HG02571 (cell line): ENCODE measurements at regions not wholly inside any gene's neighbourhood (a gene's known extent, or its start where the extent isn't known, plus 50 kb on each side); places are given as distances from the start of the nearest gene placed in this dataset.

Source experiments
- ATAC-seq: cut with Tn5 transposase; IDR thresholded peaks from one replicate; pipeline ENCODE4 v1.9.1; 2021; ENCODE audit warnings: mild to moderate bottlenecking, moderate library complexity; ENCODE audit not compliant: unreplicated experiment

DNA sequence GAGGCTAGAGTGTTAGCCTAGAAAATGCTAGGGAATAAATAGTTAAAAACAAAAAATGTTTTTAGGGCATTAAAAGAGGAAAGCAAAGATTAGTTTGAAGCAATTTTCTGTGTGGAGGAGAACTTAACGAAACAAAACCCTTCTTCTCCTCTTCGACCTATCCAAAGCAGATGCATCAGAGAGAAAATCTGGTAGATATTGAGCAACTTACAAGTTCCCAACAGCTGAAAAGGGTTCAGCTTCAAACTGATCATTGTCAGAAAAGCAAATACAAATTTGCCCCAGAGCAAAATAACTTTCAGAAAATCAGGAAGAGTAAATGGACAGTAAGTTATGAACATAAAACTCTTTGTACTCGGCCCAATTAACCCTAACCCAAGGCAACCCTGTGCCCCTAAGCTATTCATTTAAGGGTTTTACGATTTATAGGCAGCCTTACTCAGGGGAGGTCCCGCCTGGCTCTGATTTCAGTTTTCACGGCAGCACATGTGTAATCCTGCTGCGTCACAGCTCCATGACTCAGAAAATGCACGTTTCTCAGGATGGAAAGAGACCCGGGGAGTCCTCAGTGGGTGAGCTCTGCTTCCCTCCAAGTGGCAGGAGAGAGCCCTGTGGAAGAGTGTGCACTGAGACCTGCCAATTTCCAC, 405.7 kb upstream of the SALL1 start:
- no peak for ATAC-seq

DNA sequence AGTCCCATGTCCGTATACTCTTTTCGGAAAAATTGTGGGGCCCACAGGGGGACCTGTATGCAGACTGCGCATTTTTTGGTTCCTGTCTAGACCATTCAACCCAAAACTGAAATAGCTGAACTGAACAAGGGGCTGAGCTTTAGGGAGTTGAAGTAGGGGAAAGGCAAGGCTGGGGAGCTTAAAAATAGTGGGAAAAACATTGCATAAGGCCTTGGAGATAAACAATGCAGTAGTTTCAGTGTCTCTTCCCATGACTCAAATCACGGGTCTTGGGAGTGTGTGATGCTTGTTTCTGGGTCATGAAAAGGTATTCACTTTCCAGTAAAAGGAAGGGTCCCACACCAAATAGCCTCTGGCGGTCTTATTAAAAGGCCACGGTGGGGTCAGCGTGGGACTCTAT, 402.8 kb upstream of the SALL1 start:
- ATAC-seq, result no peak

DNA sequence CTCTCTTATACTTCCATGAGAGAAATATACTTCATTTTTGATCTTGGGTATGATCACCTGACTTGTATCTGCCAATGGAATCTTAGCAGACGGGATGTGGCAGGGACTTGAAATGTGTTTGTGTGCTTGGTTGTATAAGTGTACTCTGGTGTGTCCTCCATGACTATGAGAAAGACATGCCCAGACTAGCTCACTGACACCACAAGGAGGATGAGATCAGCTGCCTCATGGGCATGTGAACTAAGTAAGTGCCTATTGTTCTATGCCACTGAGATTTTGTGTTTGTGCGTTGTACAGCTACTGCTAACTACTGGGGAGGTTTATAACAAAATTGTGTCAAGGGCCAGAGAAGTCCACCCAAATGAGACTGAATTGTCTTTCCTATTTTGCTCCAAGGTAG, 402.2 kb upstream of the SALL1 start:
- ATAC-seq, result no peak

DNA sequence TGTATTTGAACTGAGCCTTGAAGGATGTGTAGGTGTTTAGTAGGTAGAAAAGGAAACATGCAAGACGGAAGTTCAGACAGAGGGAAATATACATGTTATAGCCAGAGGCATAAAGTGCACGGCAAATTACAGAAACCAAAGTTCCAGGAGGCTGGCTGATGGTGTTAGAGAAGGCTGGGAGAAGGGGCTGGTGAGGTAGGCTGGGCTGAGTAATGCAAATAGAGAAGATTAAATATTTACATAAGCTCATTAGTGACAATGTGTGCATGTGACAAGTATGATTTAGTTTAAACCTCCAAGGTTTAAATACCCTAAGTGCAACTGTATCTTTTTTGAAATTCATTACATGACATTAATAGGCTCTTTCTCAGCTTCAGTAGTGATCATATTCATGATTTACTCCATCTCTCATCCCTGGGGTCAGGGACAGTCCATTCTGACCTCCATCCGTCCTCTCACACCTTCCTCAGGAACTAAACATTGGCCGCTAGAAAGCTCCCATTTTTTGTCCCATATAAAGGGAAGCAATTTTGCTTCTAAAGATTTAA, 399.8 kb upstream of the SALL1 start:
- no peak for ATAC-seq

DNA sequence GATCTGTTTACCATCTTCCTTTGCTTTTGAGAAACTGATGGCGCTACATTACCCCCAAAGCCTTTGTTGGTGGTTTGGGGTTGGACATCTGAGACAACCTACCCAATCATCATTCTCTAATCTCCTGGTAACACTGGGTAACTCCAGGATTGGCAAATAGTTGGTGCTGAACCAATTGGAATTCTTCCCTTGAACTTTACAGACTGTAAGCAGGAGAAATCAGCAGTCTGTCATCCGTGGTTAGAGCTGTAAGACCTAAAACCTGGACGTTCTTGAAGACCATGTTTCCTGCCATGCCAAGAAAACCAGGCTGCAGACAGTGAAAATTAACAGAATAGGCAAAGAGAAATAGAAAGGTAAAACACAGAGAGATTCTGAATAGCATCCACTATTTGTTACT, 398.8 kb upstream of the SALL1 start:
- no peak for ATAC-seq

DNA sequence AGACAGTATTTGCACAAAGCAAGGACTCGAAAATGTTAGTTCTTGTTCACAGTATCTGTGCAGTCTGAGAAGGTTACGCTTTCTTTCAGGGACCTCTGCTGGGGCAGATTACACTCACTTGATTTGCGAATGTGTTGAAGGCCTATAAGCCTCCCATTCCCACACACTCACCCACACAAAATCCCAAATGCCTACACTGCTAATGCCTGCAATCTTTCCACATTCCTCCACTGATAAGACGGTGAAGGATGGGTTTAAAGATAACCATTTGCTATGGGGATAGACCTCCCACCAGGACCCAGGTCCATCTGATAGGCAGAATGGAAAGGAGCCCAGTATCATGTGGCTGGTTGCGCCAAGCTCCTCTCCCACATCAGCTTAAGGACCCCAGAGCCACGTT, 394.9 kb upstream of the SALL1 start:
- no peak for ATAC-seq

DNA sequence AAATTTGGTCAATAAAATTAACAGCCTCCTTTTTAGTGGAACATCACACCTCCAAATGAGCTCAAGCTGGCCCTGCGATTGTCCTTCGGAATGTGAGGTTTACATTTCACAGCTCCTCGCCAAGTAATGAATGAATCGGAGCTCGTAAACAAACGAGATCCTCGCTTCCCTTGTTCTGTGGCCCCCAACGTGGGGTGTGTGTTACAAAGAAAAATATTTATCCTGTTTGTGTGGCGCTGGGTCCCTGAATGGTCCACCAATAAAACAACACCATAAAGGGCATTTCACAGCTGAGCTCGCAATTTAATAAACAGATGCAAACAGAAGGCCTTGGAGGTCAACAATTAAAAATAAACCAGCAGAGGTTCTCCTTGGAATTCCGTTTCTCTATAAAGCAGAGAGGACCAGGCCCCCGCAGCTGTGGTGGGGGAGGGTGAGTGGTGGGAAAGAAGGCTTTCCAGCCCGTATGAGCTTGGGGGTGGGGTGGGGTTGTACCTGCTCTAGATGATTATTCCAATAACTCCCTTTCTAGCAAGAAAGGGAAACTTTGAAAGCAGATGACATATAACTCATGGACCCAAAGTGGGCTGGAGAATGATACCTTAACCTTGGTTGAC, 393.9 kb upstream of the SALL1 start:
- ATAC-seq, result no peak

DNA sequence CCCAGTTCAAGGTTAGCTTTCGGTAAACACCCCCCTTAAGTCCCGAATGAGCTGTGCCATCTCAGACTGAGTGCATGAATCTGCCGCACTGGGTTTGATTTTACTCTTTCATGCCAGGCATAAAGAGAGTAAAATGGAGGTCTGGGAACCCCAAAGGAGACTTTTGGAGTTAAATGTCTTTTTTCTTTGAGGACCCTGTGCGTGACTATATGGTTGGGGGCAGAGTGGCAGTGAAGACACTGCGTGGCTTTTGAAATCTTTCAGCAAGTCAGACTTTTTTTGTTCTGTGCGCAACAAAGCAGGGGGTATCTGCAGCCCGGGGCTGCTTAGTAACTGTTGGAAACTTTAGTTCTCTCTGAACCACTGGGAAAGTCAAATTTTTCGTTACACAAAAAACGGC, 392.9 kb upstream of the SALL1 start:
- no peak for ATAC-seq

DNA sequence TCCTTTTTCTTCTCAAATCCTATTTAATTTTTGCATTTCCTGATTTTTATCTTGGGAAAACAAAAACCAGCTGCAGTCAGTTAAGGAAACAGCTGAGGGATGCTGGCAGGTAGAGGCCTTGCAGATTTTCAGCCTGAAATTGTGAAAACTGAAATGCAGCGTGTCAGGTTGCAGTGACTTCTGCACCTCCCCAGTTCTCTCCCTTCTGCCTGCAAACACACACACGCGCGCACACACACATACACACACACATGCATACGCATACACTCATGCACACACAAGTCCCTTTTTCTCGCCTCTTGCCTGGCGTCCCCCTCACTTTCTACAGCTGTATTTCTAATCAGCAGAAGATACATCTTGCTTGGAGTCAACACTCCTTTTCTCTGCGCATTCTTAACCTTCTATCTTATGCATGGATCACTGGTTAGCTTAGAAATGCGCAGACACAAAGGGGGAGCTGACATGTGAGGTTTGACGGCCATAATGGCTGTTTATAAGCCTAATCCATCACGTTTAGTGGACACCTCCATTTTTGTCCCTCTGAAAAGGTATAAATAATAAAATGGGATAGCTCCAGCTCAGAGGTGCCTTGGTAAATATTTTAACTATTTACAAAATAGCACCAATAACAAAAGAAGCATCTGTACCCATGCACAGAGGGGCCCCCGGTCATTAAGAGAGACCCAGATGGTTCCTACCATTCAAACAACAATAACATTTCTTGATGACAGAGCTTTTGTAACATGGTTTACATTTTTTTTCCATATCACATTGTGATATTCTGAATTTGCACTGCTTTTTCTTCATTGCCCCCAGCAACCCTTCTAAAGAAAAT, 392.1 kb upstream of the SALL1 start:
- no peak for ATAC-seq

DNA sequence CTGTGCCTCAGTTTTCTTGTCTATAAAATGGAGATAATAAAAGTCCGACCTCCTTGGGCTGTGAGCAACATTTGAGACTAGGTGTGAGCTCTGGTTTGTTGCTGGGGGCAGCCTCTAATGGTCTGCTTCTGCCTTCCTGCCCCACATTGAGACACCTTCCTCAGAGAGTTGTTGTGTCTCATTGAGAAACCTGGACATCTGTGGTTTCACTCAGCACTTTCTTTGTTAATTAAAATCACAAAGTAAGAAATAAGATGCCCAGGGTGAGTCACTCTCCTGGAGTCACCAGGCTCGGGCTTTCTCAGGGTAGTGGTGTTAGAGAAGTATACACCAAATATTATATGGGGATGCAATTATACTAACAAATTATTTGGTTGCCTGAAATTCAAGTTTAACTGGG, 389.2 kb upstream of the SALL1 start:
- ATAC-seq, result no peak

DNA sequence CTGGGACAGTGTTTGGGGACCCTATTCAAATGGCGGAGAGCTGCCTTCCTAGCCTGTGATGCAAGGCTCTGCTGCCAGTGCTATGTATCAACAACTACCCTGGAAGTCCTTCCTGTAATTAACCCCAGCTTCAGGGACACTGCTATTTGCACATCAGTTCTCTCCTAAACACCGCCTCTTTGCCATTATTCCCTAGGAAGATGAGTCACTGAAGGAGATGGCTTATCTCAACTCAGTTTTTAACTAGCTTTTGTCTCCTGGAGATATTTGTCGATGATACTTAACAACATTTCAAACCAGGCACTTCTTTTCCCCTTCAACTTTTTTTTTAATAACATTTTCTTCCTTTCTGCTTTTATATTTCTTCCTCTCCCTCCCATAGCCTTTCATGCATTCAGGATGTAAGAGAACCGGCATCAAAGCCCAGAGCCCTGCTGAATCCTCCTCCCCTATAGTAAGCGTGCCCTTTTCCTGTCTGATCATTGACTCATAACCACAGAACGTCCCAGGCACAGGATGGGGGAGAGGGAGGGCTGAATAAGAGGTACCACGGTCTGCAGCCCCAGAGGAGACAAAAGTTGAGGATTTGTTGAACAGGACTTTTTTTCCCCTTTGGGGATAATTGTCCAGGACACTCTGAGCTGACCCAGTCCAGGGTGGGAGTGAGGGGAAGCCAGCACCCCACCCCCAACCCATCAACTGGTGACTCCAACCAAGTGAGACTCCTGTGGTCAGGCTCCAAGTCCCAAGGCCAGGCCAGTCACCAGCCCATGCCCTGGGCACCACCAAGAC, 387.8 kb upstream of the SALL1 start:
- ATAC-seq, result no peak

DNA sequence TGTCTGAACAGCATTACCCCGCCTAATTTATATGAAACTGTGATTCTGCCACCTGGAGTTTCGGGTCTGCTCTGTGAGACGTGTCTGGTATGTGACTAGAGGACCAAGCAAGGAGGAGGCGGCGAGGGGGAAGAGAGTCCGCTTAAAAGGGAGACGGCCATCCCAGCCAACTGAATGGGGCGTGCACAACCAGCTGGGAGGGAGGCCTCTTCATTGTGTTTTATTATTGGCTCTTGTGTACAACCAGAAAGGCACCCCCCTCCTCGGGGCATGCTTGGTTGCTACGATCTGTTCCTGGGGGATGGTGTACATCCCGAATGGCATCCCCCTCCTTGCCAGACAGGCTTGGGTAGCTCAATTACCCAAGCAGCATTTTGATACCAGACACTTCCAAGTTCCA, 384.5 kb upstream of the SALL1 start:
- no peak for ATAC-seq

DNA sequence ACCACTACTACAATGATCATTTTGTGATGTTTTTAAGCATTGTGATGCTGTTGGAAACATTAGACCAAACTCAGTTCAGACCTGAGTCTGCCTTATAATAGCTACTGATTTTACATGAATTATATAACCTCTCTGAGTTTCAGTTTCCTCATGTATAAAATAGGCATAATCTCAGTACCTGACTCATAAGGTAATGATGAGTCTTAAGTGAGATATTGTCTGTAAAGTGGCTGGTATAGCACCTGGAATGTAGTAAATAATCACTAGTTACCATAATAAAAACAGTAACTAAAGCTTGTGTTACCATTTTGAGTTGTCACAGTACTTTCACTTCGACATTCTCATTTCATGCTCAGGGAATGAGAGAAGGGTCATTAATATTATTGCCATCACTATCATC, 381.5 kb upstream of the SALL1 start:
- ATAC-seq, result no peak

DNA sequence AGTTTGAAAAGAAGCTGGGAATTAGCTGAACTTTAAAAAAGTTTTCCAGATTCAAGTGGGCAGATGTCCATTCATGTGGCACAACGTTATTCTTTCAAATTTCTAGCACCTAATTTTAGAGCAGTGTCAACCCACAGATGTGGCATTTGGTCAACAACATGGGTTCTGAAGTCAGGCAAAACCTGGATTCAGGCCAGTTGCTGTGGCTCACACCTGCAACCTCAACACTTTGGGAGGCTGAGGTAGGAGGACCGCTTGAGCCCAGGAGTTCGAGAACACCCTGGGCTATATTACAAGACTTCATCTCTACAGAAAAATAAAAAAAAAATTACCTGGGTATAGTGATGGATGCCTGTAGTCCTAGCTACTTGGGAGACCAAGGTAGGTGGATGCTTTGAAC, 380.2 kb upstream of the SALL1 start:
- no peak for ATAC-seq

DNA sequence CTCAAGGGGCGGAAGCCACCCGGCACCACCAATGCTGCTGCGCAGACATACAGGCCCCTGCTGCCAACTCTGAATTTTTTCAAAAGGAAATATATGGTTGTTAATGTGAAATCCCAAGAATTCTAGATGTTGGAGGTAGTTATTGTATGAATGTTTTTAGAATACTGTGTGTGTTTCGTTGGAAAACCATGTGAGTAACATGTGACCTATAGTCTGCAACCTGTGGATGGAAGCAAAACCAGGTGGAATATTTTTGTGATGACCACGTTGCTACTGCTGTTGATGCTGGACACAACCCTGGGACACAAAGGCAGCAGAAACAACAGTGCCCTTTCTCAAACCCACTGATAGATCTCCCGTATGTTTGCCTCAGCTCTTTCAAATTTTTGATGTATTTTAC, 376.3 kb upstream of the SALL1 start:
- no peak for ATAC-seq

DNA sequence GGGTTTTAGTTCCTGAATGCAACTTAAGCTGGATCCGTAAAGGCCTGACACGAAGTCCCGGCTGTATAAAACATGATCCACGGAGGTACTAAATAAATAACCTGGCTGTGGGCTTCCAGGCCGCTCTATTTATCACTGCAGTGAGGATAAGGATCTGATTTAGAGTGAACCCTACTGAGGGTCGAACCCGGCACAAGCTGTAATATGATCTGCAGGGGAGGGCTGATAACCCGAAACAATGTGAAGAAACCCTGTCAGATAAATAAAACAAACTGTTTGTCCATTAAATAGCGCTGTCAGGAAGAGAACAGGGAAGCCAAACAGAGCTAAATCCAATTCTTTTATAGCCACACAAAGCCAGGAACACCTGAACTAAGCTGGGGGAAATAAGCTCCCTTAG, 375.6 kb upstream of the SALL1 start:
- no peak for ATAC-seq

DNA sequence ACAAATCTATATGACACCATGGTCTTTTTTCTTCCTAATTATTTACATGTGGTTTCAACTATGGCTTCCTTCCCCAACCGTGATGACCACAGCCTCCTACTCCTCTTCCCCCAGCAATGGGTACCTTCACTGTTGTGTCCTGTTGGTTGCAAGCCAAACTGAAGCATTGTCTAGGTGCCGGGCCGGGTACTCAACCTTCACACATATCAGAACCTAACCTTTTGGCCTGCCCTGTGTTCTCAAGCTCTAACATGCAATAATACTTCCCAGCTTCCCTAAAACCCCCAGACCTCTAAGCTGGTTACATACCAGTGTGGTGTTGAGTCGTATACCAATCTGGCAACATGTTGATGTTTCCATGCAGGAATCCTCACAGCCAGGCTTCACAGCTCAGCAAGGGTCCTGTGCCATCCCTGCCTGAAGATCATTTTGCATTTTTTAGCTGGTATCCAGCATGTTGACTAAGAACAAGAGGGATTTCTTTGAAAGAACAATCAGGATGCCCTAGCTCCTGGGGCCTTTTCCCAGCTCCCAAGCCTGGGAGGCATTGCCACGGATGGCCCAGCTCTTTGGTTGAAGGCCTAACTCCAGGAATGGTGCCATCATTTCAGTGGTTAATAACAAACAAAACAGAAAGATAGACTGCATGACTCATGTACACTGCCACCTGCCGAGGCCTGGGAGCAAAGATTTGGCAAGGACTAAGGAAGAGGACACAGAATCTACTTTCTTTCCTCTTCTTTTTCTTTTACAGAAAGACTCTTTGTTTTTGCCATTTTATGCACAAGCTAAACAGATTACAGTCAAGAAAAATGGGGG, 373.7 kb upstream of the SALL1 start:
- no peak for ATAC-seq

DNA sequence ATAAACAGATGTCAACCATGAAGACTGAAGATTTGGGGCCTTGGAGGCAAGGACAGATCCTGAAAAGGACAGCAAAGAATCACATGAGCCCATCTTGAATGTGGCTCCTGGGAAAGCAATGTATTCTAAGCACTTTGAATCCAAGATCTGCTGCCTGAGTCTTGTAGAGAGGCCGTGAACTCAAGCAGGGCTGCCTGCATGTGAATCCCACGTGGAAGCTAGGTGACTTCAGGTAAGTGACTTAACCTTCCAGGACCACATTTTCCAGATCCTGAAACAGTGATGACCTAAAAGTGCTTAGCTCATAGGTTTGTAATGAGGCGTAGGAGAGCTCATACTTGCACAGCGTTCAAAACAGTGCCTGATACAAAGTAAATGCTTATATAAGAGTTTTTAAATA, 373.0 kb upstream of the SALL1 start:
- no peak for ATAC-seq

DNA sequence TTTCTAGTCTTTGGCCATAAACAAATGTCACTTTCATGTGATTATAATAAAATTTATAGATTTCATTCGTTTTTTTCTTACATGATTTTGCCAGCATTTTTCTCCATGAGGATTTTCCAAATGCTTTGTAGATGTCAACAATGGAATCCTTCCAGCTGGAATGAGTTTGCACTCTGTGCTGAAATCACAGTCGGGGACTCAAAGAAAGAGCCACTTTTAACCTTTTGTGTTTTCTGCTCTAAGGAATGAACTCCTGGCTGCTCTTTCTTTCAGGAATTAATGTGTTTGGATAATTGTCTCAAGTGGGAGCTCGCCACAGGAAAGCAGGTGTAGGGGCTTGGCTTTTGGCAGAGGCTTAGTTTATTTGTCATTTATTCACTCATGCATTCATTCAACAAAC, 372.3 kb upstream of the SALL1 start:
- no peak for ATAC-seq

DNA sequence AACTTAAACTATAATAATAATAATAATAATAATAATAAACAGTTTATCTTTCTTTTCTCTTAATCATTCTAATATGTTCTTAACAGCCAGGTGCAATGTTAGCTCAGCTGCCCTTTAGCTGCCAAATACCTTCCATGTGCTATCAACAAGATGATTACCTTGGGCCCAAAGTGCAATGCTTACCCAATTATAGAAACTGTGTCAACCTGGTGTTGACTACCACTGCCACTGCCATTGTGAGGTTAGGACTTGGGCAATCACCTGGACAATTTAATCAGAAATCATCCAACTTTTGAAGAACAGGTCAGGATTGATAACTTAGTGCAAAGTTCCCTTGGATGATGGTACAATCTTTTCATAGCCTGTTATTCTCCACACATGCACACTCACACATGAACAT, 371.8 kb upstream of the SALL1 start:
- ATAC-seq, result no peak
